ENCODE measurements at regions not wholly inside any gene's neighbourhood (a gene's known extent, or its start where the extent isn't known, plus 50 kb on each side); places are given as distances from the start of the nearest gene placed in this dataset.

DNA sequence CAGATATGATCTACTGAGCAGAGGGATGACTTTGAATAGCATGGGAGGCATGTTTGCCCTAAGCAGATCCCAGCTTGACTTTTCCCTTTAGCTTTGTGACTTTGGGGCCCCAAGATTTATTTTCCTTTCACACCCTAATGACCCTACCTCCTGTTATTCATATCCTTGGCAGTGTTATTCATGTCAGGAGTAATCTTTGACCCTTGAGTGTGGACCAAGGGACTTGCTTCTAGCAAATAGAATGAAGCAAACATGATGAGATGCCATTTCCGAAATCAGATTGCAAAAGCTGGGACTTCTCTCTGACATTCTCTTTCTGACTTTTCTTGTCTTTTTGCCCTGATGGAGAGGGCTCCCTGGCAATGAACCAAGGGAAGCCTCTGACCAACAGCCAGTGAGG, 415.4 kb upstream of the PROK2 start:
- POLR2A ChIA-PET (ENCODE audit: low non-redundant PET): no interaction called here
- Histone ChIP-seq H3K36me3 (ENCODE audit: insufficient read depth, low read length, poor library complexity, severe bottlenecking) (no peaks in the 10 kb centered on the region), H3K9me3 (ENCODE audit: low read depth, low read length, poor library complexity, severe bottlenecking) (no peaks in the 10 kb centered on the region), H3K27ac (ENCODE audit: low read depth, low read length, poor library complexity, severe bottlenecking) (no peak overlapping the region), H3K27me3 (replicated peaks; ENCODE audit: insufficient read depth, low read depth, low read length, poor library complexity) (no peaks in the 10 kb centered on the region), H3K4me1 (ENCODE audit: insufficient read depth, low read length, poor library complexity, severe bottlenecking) (no peaks in the 10 kb centered on the region), H3K4me3 (ENCODE audit: low read depth, low read length, poor library complexity, severe bottlenecking) (no peak overlapping the region)
- no peak for DNase-seq (ENCODE audit: low spot score)
- BruUV-seq (replicated peaks): no TSS peak
- CTCF ChIA-PET: no interaction called here
- intact Hi-C loops (cut with micrococcal nuclease; ENCODE audit: unreplicated experiment): no loop called here
- TF ChIP-seq, protein P1, sequence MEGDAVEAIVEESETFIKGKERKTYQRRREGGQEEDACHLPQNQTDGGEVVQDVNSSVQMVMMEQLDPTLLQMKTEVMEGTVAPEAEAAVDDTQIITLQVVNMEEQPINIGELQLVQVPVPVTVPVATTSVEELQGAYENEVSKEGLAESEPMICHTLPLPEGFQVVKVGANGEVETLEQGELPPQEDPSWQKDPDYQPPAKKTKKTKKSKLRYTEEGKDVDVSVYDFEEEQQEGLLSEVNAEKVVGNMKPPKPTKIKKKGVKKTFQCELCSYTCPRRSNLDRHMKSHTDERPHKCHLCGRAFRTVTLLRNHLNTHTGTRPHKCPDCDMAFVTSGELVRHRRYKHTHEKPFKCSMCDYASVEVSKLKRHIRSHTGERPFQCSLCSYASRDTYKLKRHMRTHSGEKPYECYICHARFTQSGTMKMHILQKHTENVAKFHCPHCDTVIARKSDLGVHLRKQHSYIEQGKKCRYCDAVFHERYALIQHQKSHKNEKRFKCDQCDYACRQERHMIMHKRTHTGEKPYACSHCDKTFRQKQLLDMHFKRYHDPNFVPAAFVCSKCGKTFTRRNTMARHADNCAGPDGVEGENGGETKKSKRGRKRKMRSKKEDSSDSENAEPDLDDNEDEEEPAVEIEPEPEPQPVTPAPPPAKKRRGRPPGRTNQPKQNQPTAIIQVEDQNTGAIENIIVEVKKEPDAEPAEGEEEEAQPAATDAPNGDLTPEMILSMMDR (conservative IDR thresholded peaks at IDR 0.05; ENCODE audit: low read depth, low read length): no peak
- no peak for TF ChIP-seq EZH2 (IDR thresholded peaks at IDR 0.05; ENCODE audit: borderline replicate concordance, low read depth, low read length, poor library complexity, severe bottlenecking)

DNA sequence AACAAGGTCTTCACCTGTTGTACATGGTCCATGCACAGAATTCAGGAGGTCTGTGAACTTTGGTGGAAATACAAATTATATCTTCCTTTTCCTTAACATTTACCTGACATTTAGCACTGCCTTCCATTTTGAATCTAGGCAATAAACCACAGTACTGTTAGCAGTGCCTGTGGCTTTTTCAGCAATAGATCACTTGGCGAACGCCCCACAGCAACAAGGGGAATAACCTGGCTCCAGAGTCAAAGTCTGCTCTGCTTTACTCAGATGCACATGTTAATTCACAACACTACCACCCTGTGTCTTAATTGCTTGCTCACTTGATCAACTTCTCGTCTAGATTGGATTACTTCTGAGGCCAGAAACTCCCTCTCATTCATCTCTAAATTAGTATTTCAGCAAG, 414.6 kb upstream of the PROK2 start:
- CTCF ChIA-PET: no interaction called here
- intact Hi-C loops (cut with micrococcal nuclease; ENCODE audit: unreplicated experiment): no loop called here

DNA sequence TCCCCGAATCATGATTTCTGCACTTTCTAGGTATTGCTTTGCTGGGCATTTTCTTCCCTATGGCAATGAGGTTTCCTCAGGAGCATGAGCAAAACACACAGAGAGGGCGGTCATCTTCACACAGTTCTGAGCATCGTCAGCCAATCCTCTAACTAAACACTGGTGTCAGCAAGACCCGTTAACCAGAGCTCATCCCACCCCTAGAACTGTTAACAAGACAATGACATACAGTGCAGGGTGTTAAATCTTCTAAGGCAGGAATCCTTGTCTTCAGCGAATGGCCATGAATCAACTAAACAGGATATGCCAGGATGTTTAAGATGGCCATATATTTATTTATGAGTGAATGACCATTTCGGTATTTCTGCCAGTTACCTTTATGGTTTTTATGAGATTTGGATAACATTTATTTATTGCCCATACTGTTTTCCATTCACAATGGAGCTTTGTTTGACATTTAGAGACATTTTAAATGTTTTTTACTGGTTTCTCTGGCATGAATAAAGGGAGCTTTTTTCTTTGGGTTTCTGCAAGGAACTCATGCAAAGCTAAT, 411.5 kb upstream of the PROK2 start:
- H3K4me3 ChIP-seq (ENCODE audit: low read depth, low read length, poor library complexity, severe bottlenecking): no peak overlapping the region
- BruUV-seq (replicated peaks): no TSS peak
- DNase-seq (ENCODE audit: low spot score): no peak
- intact Hi-C loops (cut with micrococcal nuclease; ENCODE audit: unreplicated experiment): no loop called here
- peaks cover 7% of the 10 kb centered on the region for H3K4me1 ChIP-seq (ENCODE audit: insufficient read depth, low read length, poor library complexity, severe bottlenecking)
- CTCF ChIA-PET: no interaction called here
- H3K9me3 ChIP-seq (ENCODE audit: low read depth, low read length, poor library complexity, severe bottlenecking): no peaks in the 10 kb centered on the region
- H3K27ac ChIP-seq (ENCODE audit: low read depth, low read length, poor library complexity, severe bottlenecking): no peak overlapping the region
- H3K36me3 ChIP-seq (ENCODE audit: insufficient read depth, low read length, poor library complexity, severe bottlenecking): no peaks in the 10 kb centered on the region
- H3K27me3 ChIP-seq (replicated peaks; ENCODE audit: insufficient read depth, low read depth, low read length, poor library complexity): no peaks in the 10 kb centered on the region
- POLR2A ChIA-PET (ENCODE audit: low non-redundant PET): no interaction called here
- TF ChIP-seq, protein P1 (conservative IDR thresholded peaks at IDR 0.05; ENCODE audit: low read depth, low read length): no peak
- no peak for TF ChIP-seq EZH2 (IDR thresholded peaks at IDR 0.05; ENCODE audit: borderline replicate concordance, low read depth, low read length, poor library complexity, severe bottlenecking)

More for the DNA sequence above, 414.6 kb upstream of the PROK2 start:
- POLR2A ChIA-PET (ENCODE audit: low non-redundant PET): no interaction called here
- BruUV-seq (replicated peaks): no TSS peak
- H3K36me3 ChIP-seq (ENCODE audit: insufficient read depth, low read length, poor library complexity, severe bottlenecking): no peaks in the 10 kb centered on the region
- DNase-seq (ENCODE audit: low spot score): no peak
- no peak overlapping the region for H3K27ac ChIP-seq (ENCODE audit: low read depth, low read length, poor library complexity, severe bottlenecking)
- H3K4me1 ChIP-seq (ENCODE audit: insufficient read depth, low read length, poor library complexity, severe bottlenecking): peaks cover under 1% of the 10 kb centered on the region
- no peak for TF ChIP-seq EZH2 (IDR thresholded peaks at IDR 0.05; ENCODE audit: borderline replicate concordance, low read depth, low read length, poor library complexity, severe bottlenecking)
- TF ChIP-seq, protein P1 (conservative IDR thresholded peaks at IDR 0.05; ENCODE audit: low read depth, low read length): no peak
- no peaks in the 10 kb centered on the region for H3K27me3 ChIP-seq (replicated peaks; ENCODE audit: insufficient read depth, low read depth, low read length, poor library complexity)
- H3K9me3 ChIP-seq (ENCODE audit: low read depth, low read length, poor library complexity, severe bottlenecking): no peaks in the 10 kb centered on the region
- no peak overlapping the region for H3K4me3 ChIP-seq (ENCODE audit: low read depth, low read length, poor library complexity, severe bottlenecking)
